Adrenal gland (tissue), 5 donors: ENCODE measurements at regions not wholly inside any gene's neighbourhood (a gene's known extent, or its start where the extent isn't known, plus 50 kb on each side); places are given as distances from the start of the nearest gene placed in this dataset.

ENCODE experiments used
- POLR2A ChIP-seq, 2 donors: fragments of 450-650 bp; IDR thresholded peaks; one replicate each; pipeline ENCODE4 v1.6.1; 2017; ENCODE audit warnings: antibody characterized with exemption in 2 of 2, mild to moderate bottlenecking in 2 of 2, moderate library complexity in 1 of 2
- TF ChIP-seq, protein P1 (sequence below), 6 experiments: fragments of 450-650 bp in 4 of 6; fragments of 200-600 bp in 2 of 6; sonication (generic) in 1 of 6; IDR thresholded peaks; 1 replicate in 5 of 6; 2 replicates in 1 of 6; pipeline versions ENCODE4 v1.5.1 to v1.8.0; 2016 to 2021; ENCODE audit warnings: antibody characterized with exemption in 6 of 6, mild to moderate bottlenecking in 2 of 6, moderate library complexity in 1 of 6
- donor health status: DM: no; HTN: no; CAD: no.

DNA sequence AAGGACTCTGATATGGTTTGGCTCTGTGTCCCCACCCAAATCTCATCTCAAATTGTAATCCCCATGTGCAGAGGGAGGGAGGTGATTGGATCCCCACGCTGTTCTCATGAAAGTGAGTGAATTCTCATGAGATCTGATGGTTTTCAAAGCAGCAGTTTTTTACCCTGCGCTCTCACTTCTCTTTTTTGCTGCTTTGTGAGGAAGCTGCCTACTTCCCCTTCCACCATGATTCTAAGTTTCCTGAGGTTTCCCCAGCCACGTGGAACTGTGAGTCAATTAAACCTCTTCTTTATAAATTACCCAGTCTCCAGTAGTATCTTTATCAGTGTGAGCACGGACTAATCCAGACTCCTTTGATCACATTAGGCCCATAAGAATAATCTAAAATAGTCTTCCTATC is 719.7 kb upstream of the CDH8 start:
- TF ChIP-seq, protein P1, sequence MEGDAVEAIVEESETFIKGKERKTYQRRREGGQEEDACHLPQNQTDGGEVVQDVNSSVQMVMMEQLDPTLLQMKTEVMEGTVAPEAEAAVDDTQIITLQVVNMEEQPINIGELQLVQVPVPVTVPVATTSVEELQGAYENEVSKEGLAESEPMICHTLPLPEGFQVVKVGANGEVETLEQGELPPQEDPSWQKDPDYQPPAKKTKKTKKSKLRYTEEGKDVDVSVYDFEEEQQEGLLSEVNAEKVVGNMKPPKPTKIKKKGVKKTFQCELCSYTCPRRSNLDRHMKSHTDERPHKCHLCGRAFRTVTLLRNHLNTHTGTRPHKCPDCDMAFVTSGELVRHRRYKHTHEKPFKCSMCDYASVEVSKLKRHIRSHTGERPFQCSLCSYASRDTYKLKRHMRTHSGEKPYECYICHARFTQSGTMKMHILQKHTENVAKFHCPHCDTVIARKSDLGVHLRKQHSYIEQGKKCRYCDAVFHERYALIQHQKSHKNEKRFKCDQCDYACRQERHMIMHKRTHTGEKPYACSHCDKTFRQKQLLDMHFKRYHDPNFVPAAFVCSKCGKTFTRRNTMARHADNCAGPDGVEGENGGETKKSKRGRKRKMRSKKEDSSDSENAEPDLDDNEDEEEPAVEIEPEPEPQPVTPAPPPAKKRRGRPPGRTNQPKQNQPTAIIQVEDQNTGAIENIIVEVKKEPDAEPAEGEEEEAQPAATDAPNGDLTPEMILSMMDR (IDR thresholded peaks at IDR 0.05), result no peak
- no peak for TF ChIP-seq POLR2A (IDR thresholded peaks at IDR 0.05)
